SK-MEL-5 (cell line): ENCODE measurements at regions not wholly inside any gene's neighbourhood (a gene's known extent, or its start where the extent isn't known, plus 50 kb on each side); places are given as distances from the start of the nearest gene placed in this dataset.
A peak's percentile ranks its signal among the peaks of the same experiment; 100 is the strongest.

ENCODE experiments used
- DNase-seq: peaks from one replicate; pipeline ENCODE4 v3.0.0-alpha.2; 2016; ENCODE audit warnings: low read depth, low spot score
- in situ Hi-C: cut with HindIII; loops from 2 replicates; pipeline ENCODE4 v1.10.0; 2016; ENCODE audit warnings: low sequenced_read_pairs, high pct_unique_total_duplicates, low pct_unique_long_range_greater_than_20kb

- in situ Hi-C loops, result no loop called here
- DNase-seq, result no peak
Measured at GRCh38 chr12:77645966-77646598, 184.6 kb upstream of the NAV3 start.

- DNase-seq, result no peak
- in situ Hi-C loops, result no loop called here
Measured at GRCh38 chr12:77644915-77645605, 185.6 kb upstream of the NAV3 start.

DNA sequence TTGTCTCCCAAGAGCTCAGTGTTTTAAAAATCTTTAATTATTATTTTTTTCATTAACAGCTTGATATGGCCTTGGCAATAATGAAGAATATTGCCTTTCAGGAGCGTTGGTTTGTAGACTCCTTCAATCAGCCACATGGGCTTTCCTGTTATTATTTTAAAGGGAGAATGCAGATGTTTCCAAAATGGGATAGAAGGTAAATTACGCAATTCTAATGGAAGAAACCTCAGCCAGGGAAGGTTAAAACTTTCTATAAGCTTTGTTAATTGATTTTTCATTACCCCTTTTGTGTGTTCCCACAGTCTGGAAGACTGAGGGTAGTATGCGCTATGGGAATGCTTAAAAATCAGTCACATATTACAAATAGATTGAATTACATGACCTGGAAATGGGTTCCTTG, 188.4 kb upstream of the NAV3 start:
- no peak for DNase-seq
- in situ Hi-C loops, result no loop called here

DNA sequence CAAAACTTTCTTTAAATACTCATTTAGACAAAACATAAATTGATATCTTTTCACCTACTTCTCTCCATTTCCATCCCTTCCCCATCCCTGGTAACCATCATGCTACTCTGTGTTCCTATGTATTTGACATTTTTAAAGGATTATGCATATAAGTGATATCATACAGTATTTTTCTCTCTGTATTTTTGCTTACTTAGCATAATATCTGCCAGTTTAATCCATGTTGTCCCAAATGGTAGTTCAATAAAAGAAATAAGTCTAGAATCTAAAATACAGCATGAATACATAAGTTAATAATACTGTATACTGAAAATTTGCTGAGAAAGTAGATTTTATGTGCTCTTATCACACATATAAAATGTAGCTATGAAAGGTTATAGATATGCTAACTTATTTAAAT, 190.3 kb upstream of the NAV3 start:
- in situ Hi-C loops, result no loop called here

DNA sequence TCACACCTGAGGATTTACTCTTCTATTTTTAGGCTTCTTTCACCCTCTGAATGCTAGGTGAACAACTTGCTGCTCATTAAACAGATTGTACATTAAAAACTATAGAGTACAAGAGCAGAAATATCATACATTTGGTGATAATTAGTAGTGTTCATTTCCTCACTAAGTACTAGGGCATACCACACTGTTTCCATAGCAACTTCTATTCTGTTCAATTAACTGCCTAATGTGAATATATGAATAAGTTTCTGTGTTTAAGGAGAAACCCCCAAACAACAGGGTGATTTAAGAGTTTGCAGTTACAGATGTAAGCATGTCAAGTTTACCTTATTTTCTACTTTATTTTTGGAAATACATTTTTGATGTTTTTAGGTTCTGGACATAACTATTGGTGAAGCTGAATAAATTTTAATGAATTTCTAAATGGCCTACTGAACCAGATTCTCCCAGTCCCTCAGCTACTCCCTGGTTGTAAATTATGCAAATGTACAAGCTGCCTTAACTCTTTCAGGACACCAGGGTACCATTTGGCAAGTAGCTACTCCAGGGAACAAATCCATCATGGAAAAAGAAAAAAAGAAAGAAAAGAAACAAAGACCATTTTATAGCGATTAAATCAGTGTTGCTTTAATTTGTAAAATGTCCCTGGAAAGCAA, 199.8 kb upstream of the NAV3 start:
- in situ Hi-C loops, result no loop called here
- DNase-seq, result no peak

More for the DNA sequence above, 190.3 kb upstream of the NAV3 start:
- DNase-seq, result no peak

DNA sequence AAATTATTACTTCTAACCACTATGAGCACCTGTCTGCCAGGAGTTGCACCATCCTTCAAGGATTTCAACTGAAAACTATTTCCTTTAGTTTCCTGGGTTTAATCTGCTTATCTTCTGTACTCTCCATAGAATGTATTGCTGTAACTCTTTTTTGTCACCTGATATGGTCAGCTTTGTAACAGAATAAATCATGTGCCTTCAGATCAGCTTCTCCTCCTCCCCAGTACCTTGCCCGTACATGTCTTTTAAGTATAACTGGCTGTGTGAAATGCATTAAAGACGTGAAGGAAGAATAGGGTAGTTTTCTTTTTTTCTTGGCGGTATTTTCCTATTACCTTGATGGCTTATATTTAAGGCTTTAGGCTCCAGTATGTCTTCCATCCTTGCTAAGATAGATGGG, 200.3 kb upstream of the NAV3 start:
- in situ Hi-C loops, result no loop called here
- no peak for DNase-seq

GRCh38 chr12:77629141-77629540, 201.6 kb upstream of the NAV3 start:
- in situ Hi-C loops, result no loop called here

GRCh38 chr12:77625441-77625840, 205.3 kb upstream of the NAV3 start:
- DNase-seq, result no peak
- in situ Hi-C loops, result no loop called here

More at GRCh38 chr12:77629141-77629540, 201.6 kb upstream of the NAV3 start:
- DNase-seq, result no peak

DNA sequence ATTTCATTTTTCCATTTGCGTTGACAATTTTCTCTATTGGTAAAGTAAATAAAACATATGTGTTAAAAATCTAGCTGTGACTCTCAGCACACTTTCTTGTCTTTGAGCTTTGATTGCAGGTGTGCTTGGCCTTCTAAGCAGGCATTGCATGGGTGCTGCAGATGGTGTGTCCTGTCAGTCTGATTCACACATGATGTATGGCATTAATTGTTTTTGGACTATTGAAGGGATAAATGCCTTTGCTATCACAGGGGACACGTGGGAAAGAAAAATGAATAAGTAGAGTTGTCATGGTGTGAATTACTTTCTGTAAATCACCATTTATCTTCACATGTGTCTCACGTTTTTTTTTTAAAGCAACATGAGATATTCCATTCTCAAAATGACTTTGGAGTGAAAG, 211.3 kb upstream of the NAV3 start:
- DNase-seq, result no peak
- in situ Hi-C loops, result no loop called here

DNA sequence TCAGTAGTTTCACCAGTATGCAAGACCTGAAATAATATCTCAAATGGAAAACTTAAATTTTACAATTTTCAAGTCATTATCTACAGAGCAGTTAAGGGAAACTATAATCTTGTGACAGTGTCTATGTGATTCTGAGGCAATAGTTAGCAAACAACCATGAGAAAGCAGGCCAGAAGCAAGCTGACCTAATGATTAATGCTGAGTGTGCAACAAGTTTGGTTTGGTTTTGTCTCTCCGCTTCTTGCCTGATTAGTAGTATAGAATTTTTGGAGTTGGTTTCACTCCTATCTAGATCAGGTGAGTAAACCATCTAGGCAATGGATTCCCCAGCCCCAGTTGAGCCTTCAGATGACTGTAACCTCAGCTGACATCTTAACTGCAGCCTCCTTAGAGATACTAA, 212.9 kb upstream of the NAV3 start:
- in situ Hi-C loops, result no loop called here
- DNase-seq, result no peak

DNA sequence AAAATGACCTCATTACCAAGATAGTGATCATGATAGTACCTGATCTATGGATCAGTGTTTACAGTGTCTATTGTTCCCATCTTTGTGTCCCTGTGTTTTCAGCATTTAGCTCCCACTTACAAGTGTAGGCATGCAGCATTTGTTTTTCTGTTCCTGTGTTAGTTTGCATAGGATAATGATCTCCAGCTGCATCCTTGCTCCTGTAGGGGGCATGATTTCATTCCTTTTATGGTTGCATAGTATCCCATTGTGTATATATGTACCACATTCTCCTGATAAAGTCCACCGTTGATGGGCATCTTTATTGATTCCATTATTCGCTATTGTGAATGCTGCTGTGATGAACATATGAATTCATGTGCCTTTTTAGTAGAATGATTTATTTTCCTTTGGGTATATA, 215.4 kb upstream of the NAV3 start:
- peak; percentile 66 for DNase-seq
- in situ Hi-C loops, result no loop called here

DNA sequence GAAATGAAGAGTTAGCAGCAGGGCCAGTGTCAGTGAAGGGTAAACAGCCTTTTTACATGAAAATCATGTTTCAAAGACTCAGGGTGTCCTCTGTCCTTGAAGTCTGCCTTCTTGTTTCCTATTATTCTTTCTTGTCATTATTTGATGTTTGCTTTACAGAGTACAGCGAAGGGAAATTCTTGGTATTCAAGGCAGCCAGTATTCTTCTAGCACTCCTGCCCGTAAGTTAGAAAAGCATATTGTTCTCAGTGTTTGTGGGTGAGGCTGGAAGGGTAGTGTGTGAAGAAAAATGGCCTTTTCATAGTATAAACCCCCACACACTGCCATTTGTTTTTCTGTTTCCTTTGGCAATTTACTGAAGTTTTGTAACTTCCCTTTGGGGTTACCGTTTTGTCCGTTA, 217.3 kb upstream of the NAV3 start:
- no peak for DNase-seq
- in situ Hi-C loops, result no loop called here

DNA sequence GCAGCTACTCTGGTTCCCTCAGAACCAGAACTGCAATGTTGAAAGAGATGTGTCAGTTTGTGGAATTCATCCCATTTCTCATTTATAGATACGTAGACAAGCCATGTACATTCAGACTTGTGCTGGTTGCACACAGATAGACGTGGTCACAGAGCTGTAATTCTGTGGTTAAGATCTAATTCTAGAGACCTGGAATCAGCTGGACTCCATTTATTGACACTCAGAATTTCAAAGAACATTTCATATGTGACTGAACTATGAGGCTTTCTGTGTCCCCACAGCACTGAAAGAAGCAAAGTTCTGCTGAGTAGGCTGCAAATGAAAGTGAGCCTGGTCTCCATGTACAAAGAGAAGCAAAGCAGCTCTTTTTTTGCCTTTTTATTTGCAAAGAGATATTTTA, 220.2 kb upstream of the NAV3 start:
- in situ Hi-C loops, result no loop called here
- DNase-seq, result no peak

GRCh38 chr12:77609016-77609415, 221.7 kb upstream of the NAV3 start:
- no peak for DNase-seq
- in situ Hi-C loops, result no loop called here

DNA sequence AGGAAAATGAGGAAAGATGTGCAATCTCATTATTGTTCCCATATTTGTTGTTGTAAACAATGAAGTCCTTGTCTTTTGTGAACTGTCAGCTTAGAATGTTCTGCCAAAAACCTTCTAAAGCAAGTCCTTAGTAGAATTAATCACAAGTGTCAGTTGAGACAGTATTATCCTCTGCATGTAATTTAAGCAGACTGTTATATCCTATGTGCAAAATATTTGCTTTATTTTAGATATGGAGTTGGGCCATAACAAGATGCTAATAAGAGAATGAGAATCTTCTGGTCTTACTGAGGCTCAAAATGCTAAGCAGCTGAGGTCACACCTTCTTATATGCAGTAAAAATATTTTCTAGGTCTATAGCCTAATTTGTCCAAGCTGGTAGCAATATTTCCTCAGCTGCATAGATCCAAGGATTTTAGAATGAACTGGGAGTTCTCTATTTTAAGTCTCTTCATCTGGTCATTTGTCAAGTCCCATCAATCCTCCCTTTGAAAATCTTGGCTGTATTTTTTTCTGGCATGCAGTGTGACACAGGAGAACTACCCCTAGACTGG, 222.3 kb upstream of the NAV3 start:
- peak; percentile 34 for DNase-seq
- in situ Hi-C loops, result no loop called here

DNA sequence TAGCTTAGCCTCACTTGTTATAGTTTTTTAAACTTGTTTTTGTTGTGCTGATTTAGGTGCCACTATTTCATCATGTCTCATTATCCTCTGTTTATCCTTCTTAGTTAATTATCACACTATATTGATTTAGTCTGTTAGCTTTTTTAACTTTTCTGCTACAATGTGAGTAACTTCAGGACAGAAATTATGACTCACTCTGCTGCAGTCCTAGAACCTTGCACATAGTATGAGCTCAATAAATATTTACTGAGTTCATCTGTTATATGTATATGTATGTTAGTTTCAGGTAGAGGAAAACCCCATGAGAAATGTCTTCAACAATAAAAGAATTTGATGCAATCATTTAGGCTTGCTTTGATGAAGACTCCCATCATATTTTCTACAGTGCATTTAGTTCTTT, 224.3 kb upstream of the NAV3 start:
- no peak for DNase-seq
- in situ Hi-C loops, result no loop called here

DNA sequence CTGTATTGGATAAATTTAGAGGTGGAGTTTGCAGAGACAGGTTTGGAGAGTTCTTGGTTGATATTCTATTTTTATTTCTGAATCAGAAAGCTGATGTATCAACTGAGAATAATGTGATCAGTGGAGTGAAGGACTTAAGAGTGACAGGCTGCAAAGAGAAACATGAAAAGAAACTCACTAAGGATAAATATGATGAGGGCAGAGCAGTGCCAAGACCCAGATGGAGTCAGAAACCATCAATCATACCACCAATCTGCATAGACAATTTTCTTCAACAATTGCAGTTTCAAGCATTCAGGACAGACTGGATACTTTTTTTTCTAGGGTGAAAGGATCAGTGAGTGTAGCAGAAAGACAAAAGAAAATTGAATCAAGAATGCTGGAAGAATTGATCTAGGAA, 226.7 kb upstream of the NAV3 start:
- in situ Hi-C loops, result no loop called here
- no peak for DNase-seq

DNA sequence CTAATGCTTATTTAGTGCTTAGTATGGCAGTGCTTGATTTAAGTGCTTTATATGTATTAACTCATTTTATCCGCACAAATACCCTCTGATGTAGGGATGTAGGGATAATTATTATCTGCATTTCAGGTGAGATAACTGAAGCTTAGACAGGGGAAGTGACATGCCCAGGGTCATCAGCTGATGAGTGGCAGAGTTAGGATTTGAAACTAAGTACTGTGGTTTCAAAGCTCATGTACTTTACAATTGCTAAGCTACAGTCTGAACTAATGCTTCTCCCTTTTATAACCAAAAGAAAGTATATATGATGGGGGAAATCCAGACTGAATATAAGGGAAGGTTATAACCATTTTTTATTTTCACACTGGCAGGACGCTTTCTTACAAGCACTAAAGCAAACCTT, 229.6 kb upstream of the NAV3 start:
- DNase-seq, result no peak
- in situ Hi-C loops, result no loop called here

DNA sequence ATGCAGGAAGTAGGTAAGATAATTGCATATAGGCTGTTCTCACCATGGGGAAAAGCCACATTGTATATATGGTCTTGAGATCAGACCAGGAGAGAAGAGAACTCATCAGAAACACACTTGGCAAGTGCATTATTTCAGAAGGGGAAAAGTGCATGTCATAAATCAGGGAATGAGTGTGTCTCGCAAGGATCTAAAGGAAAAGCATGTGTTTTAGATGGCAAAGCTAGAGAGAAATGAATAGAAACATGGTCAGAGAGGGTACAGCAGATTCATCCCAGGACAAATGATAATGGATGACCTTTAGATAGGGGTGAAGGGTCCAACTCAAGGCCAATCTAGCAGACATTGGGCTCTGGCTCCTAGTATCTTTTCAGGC, 230.2 kb upstream of the NAV3 start:
- DNase-seq, result no peak
- in situ Hi-C loops, result no loop called here
